ENCODE measurements at regions not wholly inside any gene's neighbourhood (a gene's known extent, or its start where the extent isn't known, plus 50 kb on each side); places are given as distances from the start of the nearest gene placed in this dataset.

- TF ChIP-seq MAFK (IDR thresholded peaks at IDR 0.05; ENCODE audit: low read depth, low read length) (no peak), CEBPB (IDR thresholded peaks at IDR 0.05; ENCODE audit: low read depth, low read length) (no peak)
These were observed 505.8 kb upstream of the GHITM start (continued) for GRCh38 chr10:83633547-83633946.
